ENCODE measurements at regions not wholly inside any gene's neighbourhood (a gene's known extent, or its start where the extent isn't known, plus 50 kb on each side); places are given as distances from the start of the nearest gene placed in this dataset.

GRCh38 chr14:51564460-51564859 lies 87.2 kb upstream of the FRMD6 start:
- no peak for TF ChIP-seq POLR2A (IDR thresholded peaks at IDR 0.05)
- no peak for TF ChIP-seq CTCF (IDR thresholded peaks at IDR 0.05)
